SK-N-SH (cell line): ENCODE measurements at regions not wholly inside any gene's neighbourhood (a gene's known extent, or its start where the extent isn't known, plus 50 kb on each side); places are given as distances from the start of the nearest gene placed in this dataset.

Experiments used
- CTCF ChIA-PET: fragments of 300-600, 350-600 bp; formaldehyde crosslinking; extraction: SDS; loops from one replicate; lab custom pipeline; 2021; lab: Yijun Ruan, JAX
- POLR2A ChIA-PET: fragments of 350-600 bp; sonication (Branson Sonifier 250); formaldehyde crosslinking; extraction: SDS; loops from one replicate; lab custom pipeline; 2020; ENCODE audit warnings: antibody characterized with exemption, inconsistent platforms; lab: Yijun Ruan, JAX
- DNase-seq: peaks from one replicate; pipeline ENCODE4 v3.0.0; 2012
- H2AFZ ChIP-seq: fragments of 200-600 bp; sonication (generic); 2 replicates; pipeline ENCODE4 v1.8.1; 2016; ENCODE audit warnings: antibody characterized with exemption, mild to moderate bottlenecking, low read depth
- H3F3A ChIP-seq: fragments of 200-600 bp; sonication (generic); replicated peaks from 2 replicates; pipeline ENCODE3; 2016; ENCODE audit warnings: antibody characterized with exemption, mild to moderate bottlenecking; ENCODE audit not compliant: insufficient read depth
- H3K27ac ChIP-seq, 2 experiments: fragments of 200-500 bp in 1 of 2; fragments of 200-600 bp in 1 of 2; sonication (Bioruptor generic) in 1 of 2; sonication (generic), shearing (Covaris generic) in 1 of 2; 2 replicates each; pipeline versions ENCODE4 v1.5.1 to v1.6.1; 2014 to 2016; ENCODE audit warnings: low read depth in 2 of 2, inconsistent platforms in 1 of 2, low read length in 1 of 2, mild to moderate bottlenecking in 1 of 2, mixed read lengths in 1 of 2
- H3K27me3 ChIP-seq: fragments of 200-600 bp; sonication (generic), shearing (Covaris generic); 2 replicates; pipeline ENCODE4 v1.6.1; 2016; ENCODE audit warnings: mixed run types; ENCODE audit not compliant: insufficient read depth
- H3K36me3 ChIP-seq, 2 experiments: fragments of 200-500 bp in 1 of 2; fragments of 200-600 bp in 1 of 2; sonication (Bioruptor generic) in 1 of 2; sonication (generic) in 1 of 2; replicated peaks in 1 of 2; 2 replicates each; pipeline versions ENCODE3 to v1.5.1; 2014 to 2016; ENCODE audit warnings: low read length in 1 of 2, mild to moderate bottlenecking in 1 of 2; ENCODE audit not compliant: insufficient read depth in 2 of 2, control insufficient read depth in 1 of 2
- H3K4me1 ChIP-seq, 2 experiments: fragments of 200-500 bp in 1 of 2; fragments of 200-600 bp in 1 of 2; sonication (Bioruptor generic) in 1 of 2; sonication (generic), shearing (Covaris generic) in 1 of 2; 2 replicates each; pipeline versions ENCODE4 v1.5.1 to v1.6.1; 2014 to 2016; ENCODE audit warnings: low read depth in 1 of 2, low read length in 1 of 2, mixed run types in 1 of 2; ENCODE audit not compliant: insufficient read depth in 2 of 2, control insufficient read depth in 1 of 2
- H3K4me2 ChIP-seq: fragments of 200-600 bp; sonication (generic), shearing (Covaris generic); 2 replicates; pipeline ENCODE4 v1.6.1; 2017; ENCODE audit warnings: mixed run types
- H3K4me3 ChIP-seq, 2 experiments: fragments of 200-500 bp in 1 of 2; fragments of 200-600 bp in 1 of 2; sonication (Bioruptor generic) in 1 of 2; sonication (generic), shearing (Covaris generic) in 1 of 2; 2 replicates each; pipeline versions ENCODE4 v1.5.1 to v1.8.1; 2014 to 2016; ENCODE audit warnings: low read depth in 2 of 2, inconsistent platforms in 1 of 2, low read length in 1 of 2, mild to moderate bottlenecking in 1 of 2, mixed read lengths in 1 of 2, moderate library complexity in 1 of 2
- H3K79me2 ChIP-seq: fragments of 200-600 bp; sonication (generic); 2 replicates; pipeline ENCODE4 v1.8.1; 2017; ENCODE audit warnings: mild to moderate bottlenecking; ENCODE audit not compliant: insufficient read depth
- H3K9ac ChIP-seq: fragments of 200-600 bp; sonication (generic); 2 replicates; pipeline ENCODE4 v1.6.1; 2017; ENCODE audit warnings: mixed run types
- H3K9me2 ChIP-seq: fragments of 200-600 bp; sonication (generic); 2 replicates; pipeline ENCODE4 v1.6.1; 2017; ENCODE audit warnings: mixed run types
- H3K9me3 ChIP-seq: fragments of 200-600 bp; sonication (generic); 2 replicates; pipeline ENCODE4 v1.6.1; 2017; ENCODE audit warnings: mixed run types, mild to moderate bottlenecking, moderate library complexity
- H4K20me1 ChIP-seq: fragments of 200-600 bp; sonication (generic); 2 replicates; pipeline ENCODE4 v1.6.1; 2017; ENCODE audit warnings: mild to moderate bottlenecking, mixed run types; ENCODE audit not compliant: insufficient read depth
- EP300 ChIP-seq, 2 experiments: IDR thresholded peaks; 2 replicates each; pipeline versions ENCODE4 v1.4.0 to v1.6.1; 2012; ENCODE audit warnings: borderline replicate concordance in 1 of 2, low read depth in 1 of 2, low read length in 1 of 2
- EZH2phosphoT487 ChIP-seq: fragments of 200-600 bp; sonication (generic); IDR thresholded peaks from 2 replicates; pipeline ENCODE4 v1.6.1; 2017; ENCODE audit warnings: low read depth, mixed run types, mild to moderate bottlenecking, antibody characterized with exemption, moderate library complexity, borderline replicate concordance
- FOXM1 ChIP-seq: IDR thresholded peaks from 2 replicates; pipeline ENCODE4 v1.4.0; 2012; ENCODE audit warnings: low read depth, mild to moderate bottlenecking
- IRF3 ChIP-seq: fragments of 150-350 bp; IDR thresholded peaks from 2 replicates; pipeline ENCODE4 v1.6.1; 2016; ENCODE audit warnings: mild to moderate bottlenecking, low read depth, low read length
- MXI1 ChIP-seq: IDR thresholded peaks from 2 replicates; pipeline ENCODE4 v1.6.1; 2012; ENCODE audit warnings: mild to moderate bottlenecking, low read depth, low read length, improper control_type of control experiment
- NRF1 ChIP-seq: IDR thresholded peaks from 2 replicates; pipeline ENCODE4 v1.6.1; 2012; ENCODE audit warnings: low read depth, mild to moderate bottlenecking, low read length
- POLR2AphosphoS5 ChIP-seq: IDR thresholded peaks from 2 replicates; pipeline ENCODE4 v1.6.1; 2012; ENCODE audit warnings: low read depth, low read length
- TAF1 ChIP-seq: IDR thresholded peaks from 2 replicates; pipeline ENCODE4 v1.6.1; 2012; ENCODE audit warnings: low read depth, mild to moderate bottlenecking, low read length, moderate library complexity, borderline replicate concordance
- TCF12 ChIP-seq: IDR thresholded peaks from 2 replicates; pipeline ENCODE4 v1.4.0; 2012
- USF1 ChIP-seq: IDR thresholded peaks from 2 replicates; pipeline ENCODE4 v1.4.0; 2012; ENCODE audit warnings: low read depth, borderline replicate concordance
- USF2 ChIP-seq: fragments of 150-350 bp; IDR thresholded peaks from 2 replicates; pipeline ENCODE4 v1.6.1; 2017; ENCODE audit warnings: antibody characterized with exemption, low read length, low read depth, borderline replicate concordance
- ZBTB33 ChIP-seq: IDR thresholded peaks from 2 replicates; pipeline ENCODE4 v1.4.0; 2012; ENCODE audit warnings: low read depth, borderline replicate concordance
- WGBS: methylation state at CpG from one replicate; pipeline ENCODE4 v1.1.6; 2017; ENCODE audit warnings: low lambda C conversion rate; 5-methylcytosine and 5-hydroxymethylcytosine counted together

- Histone ChIP-seq H3K4me3 (no peak overlapping the region), H3K79me2 (no peaks in the 10 kb centered on the region), H3K4me2 (no peak overlapping the region), H3K27ac (no peak overlapping the region), H2AFZ (no peak overlapping the region), H3K9ac (no peak overlapping the region), H3K9me2 (no peaks in the 10 kb centered on the region), H3K27me3 (no peaks in the 10 kb centered on the region), H4K20me1 (no peaks in the 10 kb centered on the region), H3K36me3 (no peaks in the 10 kb centered on the region), H3K9me3 (no peaks in the 10 kb centered on the region), H3F3A (no peaks in the 10 kb centered on the region), H3K4me1 (no peaks in the 10 kb centered on the region)
- WGBS: 30% methylated on average over 3 of the region's 3 CpGs
- ChIA-PET POLR2A (no interaction called here), CTCF (interaction anchor here (1.1 kb wide), 1 partner anchor 11 kb away, joined by 3 read pairs; no protein-coding TSS in a partner anchor)
- no peak for TF ChIP-seq TAF1
- TF ChIP-seq POLR2AphosphoS5: no peak
- TF ChIP-seq TCF12: no peak
- TF ChIP-seq EZH2phosphoT487: no peak
- TF ChIP-seq USF1: no peak
- no peak for TF ChIP-seq FOXM1
- TF ChIP-seq ZBTB33: no peak
- TF ChIP-seq USF2: no peak
- no peak for TF ChIP-seq IRF3
- no peak for TF ChIP-seq EP300 (IDR thresholded peaks at IDR 0.05; ENCODE audit: borderline replicate concordance in 1 of 2, low read depth in 1 of 2, low read length in 1 of 2)
- no peak for TF ChIP-seq NRF1
- TF ChIP-seq MXI1: no peak
- no peak for DNase-seq
Measured at GRCh38 chr11:105468154-105468553, 141.7 kb upstream of the GRIA4 start.
